ENCODE measurements at regions not wholly inside any gene's neighbourhood (a gene's known extent, or its start where the extent isn't known, plus 50 kb on each side); places are given as distances from the start of the nearest gene placed in this dataset.

DNA sequence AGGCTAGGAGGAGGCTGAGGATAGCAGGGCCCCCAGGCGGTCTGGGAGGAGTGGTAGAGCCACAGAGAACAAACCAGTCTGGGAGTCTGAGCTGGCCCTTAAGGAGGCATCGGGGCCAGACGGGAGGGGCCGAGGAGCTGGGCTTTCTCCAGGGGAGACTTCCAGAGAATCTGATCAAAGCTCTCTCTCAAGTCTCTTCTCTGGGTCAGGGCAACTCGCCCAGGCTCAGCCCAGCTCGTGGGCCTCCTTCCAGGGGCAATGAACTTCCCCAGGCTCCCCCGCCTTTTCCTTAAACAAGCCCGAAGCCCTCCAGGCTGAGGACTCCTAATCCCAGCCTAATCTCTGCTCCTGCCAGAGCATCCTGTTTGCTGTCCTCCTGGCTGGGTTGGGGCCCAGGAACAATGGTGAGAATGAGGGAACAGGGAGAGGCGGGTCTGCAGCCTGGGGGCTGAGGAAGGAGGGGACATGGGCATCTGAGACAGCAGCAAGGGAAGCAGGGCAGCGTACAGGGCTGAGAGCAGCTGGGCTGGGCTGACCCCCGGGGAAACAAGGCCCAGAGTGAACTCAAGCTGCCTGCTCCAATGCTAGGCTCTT lies 173.6 kb downstream of the ANKRD60 start:
- TF ChIP-seq, protein P1, sequence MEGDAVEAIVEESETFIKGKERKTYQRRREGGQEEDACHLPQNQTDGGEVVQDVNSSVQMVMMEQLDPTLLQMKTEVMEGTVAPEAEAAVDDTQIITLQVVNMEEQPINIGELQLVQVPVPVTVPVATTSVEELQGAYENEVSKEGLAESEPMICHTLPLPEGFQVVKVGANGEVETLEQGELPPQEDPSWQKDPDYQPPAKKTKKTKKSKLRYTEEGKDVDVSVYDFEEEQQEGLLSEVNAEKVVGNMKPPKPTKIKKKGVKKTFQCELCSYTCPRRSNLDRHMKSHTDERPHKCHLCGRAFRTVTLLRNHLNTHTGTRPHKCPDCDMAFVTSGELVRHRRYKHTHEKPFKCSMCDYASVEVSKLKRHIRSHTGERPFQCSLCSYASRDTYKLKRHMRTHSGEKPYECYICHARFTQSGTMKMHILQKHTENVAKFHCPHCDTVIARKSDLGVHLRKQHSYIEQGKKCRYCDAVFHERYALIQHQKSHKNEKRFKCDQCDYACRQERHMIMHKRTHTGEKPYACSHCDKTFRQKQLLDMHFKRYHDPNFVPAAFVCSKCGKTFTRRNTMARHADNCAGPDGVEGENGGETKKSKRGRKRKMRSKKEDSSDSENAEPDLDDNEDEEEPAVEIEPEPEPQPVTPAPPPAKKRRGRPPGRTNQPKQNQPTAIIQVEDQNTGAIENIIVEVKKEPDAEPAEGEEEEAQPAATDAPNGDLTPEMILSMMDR (IDR thresholded peaks at IDR 0.05) = no peak
- no peak for TF ChIP-seq POLR2A (IDR thresholded peaks at IDR 0.05)
